ENCODE measurements at regions not wholly inside any gene's neighbourhood (a gene's known extent, or its start where the extent isn't known, plus 50 kb on each side); places are given as distances from the start of the nearest gene placed in this dataset.

GRCh38 chr7:89908736-89909135, 245.5 kb upstream of the STEAP1 start:
- ATAC-seq (replicated peaks in 1 of 2) (no peak), DNase-seq (no peak)
- H3K27ac Mint-ChIP-seq = no peak overlapping the region
- H3K4me3 Mint-ChIP-seq = no peak overlapping the region
- H3K4me1 Mint-ChIP-seq (ENCODE audit: low read depth) = no peaks in the 10 kb centered on the region
- peaks cover 1 to 2% of the 10 kb centered on the region in 2 donors for H3K9me3 Mint-ChIP-seq
- no peaks in the 10 kb centered on the region for H3K27me3 Mint-ChIP-seq (ENCODE audit: low read depth)
- H3K36me3 Mint-ChIP-seq (ENCODE audit: insufficient read depth in 2 of 2) = no peaks in the 10 kb centered on the region

GRCh38 chr7:89914711-89915110, 239.6 kb upstream of the STEAP1 start:
- no peak for DNase-seq
- Mint-ChIP-seq H3K27ac (no peak overlapping the region), H3K4me3 (no peak overlapping the region), H3K36me3 (ENCODE audit: insufficient read depth in 2 of 2) (no peaks in the 10 kb centered on the region), H3K4me1 (ENCODE audit: low read depth) (no peaks in the 10 kb centered on the region), H3K9me3 (no peaks in the 10 kb centered on the region), H3K27me3 (ENCODE audit: low read depth) (no peaks in the 10 kb centered on the region)
- no peak for ATAC-seq (replicated peaks in 1 of 2)

GRCh38 chr7:89926194-89926593, 228.1 kb upstream of the STEAP1 start:
- Mint-ChIP-seq H3K27ac (no peak overlapping the region), H3K4me3 (no peak overlapping the region), H3K27me3 (ENCODE audit: low read depth) (peaks cover 5% of the 10 kb centered on the region), H3K9me3 (peaks cover 3% of the 10 kb centered on the region in 2 donors), H3K36me3 (ENCODE audit: insufficient read depth in 2 of 2) (no peaks in the 10 kb centered on the region), H3K4me1 (ENCODE audit: low read depth) (no peaks in the 10 kb centered on the region)
- ATAC-seq (replicated peaks in 1 of 2) (no peak), DNase-seq (no peak)

- Mint-ChIP-seq H3K4me3 (no peak overlapping the region), H3K27ac (no peak overlapping the region), H3K27me3 (ENCODE audit: low read depth) (peaks cover 5% of the 10 kb centered on the region), H3K4me1 (ENCODE audit: low read depth) (no peaks in the 10 kb centered on the region), H3K36me3 (ENCODE audit: insufficient read depth in 2 of 2) (no peaks in the 10 kb centered on the region), H3K9me3 (peaks cover 3% of the 10 kb centered on the region in 2 donors)
- ATAC-seq (replicated peaks in 1 of 2) = no peak
- DNase-seq = no peak
Observed at GRCh38 chr7:89926701-89927100, 227.6 kb upstream of the STEAP1 start.

- Mint-ChIP-seq H3K4me1 (ENCODE audit: low read depth) (no peaks in the 10 kb centered on the region), H3K4me3 (no peak overlapping the region), H3K36me3 (ENCODE audit: insufficient read depth in 2 of 2) (no peaks in the 10 kb centered on the region), H3K9me3 (peaks cover 3% of the 10 kb centered on the region in 2 donors), H3K27ac (no peak overlapping the region), H3K27me3 (ENCODE audit: low read depth) (peaks cover 5% of the 10 kb centered on the region)
- no peak for DNase-seq
- ATAC-seq (replicated peaks in 1 of 2) = no peak
Observed at GRCh38 chr7:89927762-89928161, 226.5 kb upstream of the STEAP1 start.

GRCh38 chr7:89928451-89928850, 225.8 kb upstream of the STEAP1 start:
- Mint-ChIP-seq H3K4me3 (no peak overlapping the region), H3K9me3 (peaks cover 3% of the 10 kb centered on the region in 2 donors), H3K4me1 (ENCODE audit: low read depth) (no peaks in the 10 kb centered on the region), H3K27me3 (ENCODE audit: low read depth) (peaks cover 5% of the 10 kb centered on the region), H3K36me3 (ENCODE audit: insufficient read depth in 2 of 2) (no peaks in the 10 kb centered on the region), H3K27ac (no peak overlapping the region)
- no peak for ATAC-seq (replicated peaks in 1 of 2)
- no peak for DNase-seq

GRCh38 chr7:89934101-89934500, 220.2 kb upstream of the STEAP1 start:
- peaks cover 3% of the 10 kb centered on the region in 2 donors for H3K9me3 Mint-ChIP-seq
- no peak overlapping the region for H3K27ac Mint-ChIP-seq
- H3K4me3 Mint-ChIP-seq = no peak overlapping the region
- DNase-seq (no peak), ATAC-seq (replicated peaks in 1 of 2) (no peak)
- no peaks in the 10 kb centered on the region for H3K36me3 Mint-ChIP-seq (ENCODE audit: insufficient read depth in 2 of 2)
- peaks cover 5% of the 10 kb centered on the region for H3K27me3 Mint-ChIP-seq (ENCODE audit: low read depth)
- H3K4me1 Mint-ChIP-seq (ENCODE audit: low read depth) = no peaks in the 10 kb centered on the region

GRCh38 chr7:89943525-89944050, 210.7 kb upstream of the STEAP1 start:
- H3K9me3 Mint-ChIP-seq = peaks cover 0 to 5% of the 10 kb centered on the region in 2 donors
- H3K36me3 Mint-ChIP-seq (ENCODE audit: insufficient read depth in 2 of 2) = no peaks in the 10 kb centered on the region
- DNase-seq (no peak), ATAC-seq (replicated peaks in 1 of 2) (no peak)
- H3K27ac Mint-ChIP-seq = no peak overlapping the region
- no peaks in the 10 kb centered on the region for H3K27me3 Mint-ChIP-seq (ENCODE audit: low read depth)
- no peaks in the 10 kb centered on the region for H3K4me1 Mint-ChIP-seq (ENCODE audit: low read depth)
- H3K4me3 Mint-ChIP-seq = no peak overlapping the region

- H3K9me3 Mint-ChIP-seq = peaks cover 5 to 9% of the 10 kb centered on the region in 2 donors
- H3K4me3 Mint-ChIP-seq = no peak overlapping the region
- H3K36me3 Mint-ChIP-seq (ENCODE audit: insufficient read depth in 2 of 2) = no peaks in the 10 kb centered on the region
- H3K4me1 Mint-ChIP-seq (ENCODE audit: low read depth) = no peaks in the 10 kb centered on the region
- DNase-seq (no peak), ATAC-seq (replicated peaks in 1 of 2) (no peak)
- no peak overlapping the region for H3K27ac Mint-ChIP-seq
- no peaks in the 10 kb centered on the region for H3K27me3 Mint-ChIP-seq (ENCODE audit: low read depth)
Observed at GRCh38 chr7:89958525-89959068, 195.7 kb upstream of the STEAP1 start.

GRCh38 chr7:89966067-89966664, 188.1 kb upstream of the STEAP1 start:
- Mint-ChIP-seq H3K36me3 (ENCODE audit: insufficient read depth in 2 of 2) (no peaks in the 10 kb centered on the region), H3K27me3 (ENCODE audit: low read depth) (no peaks in the 10 kb centered on the region)

GRCh38 chr7:89975577-89975976, 178.7 kb upstream of the STEAP1 start:
- Mint-ChIP-seq H3K4me3 (no peak overlapping the region), H3K9me3 (no peaks in the 10 kb centered on the region), H3K36me3 (ENCODE audit: insufficient read depth in 2 of 2) (no peaks in the 10 kb centered on the region), H3K27ac (no peak overlapping the region), H3K4me1 (ENCODE audit: low read depth) (no peaks in the 10 kb centered on the region), H3K27me3 (ENCODE audit: low read depth) (no peaks in the 10 kb centered on the region)
- ATAC-seq (replicated peaks in 1 of 2) (no peak), DNase-seq (no peak)

More at GRCh38 chr7:89966067-89966664, 188.1 kb upstream of the STEAP1 start:
- Mint-ChIP-seq H3K9me3 (peaks cover 4 to 5% of the 10 kb centered on the region in 2 donors), H3K27ac (no peak overlapping the region), H3K4me1 (ENCODE audit: low read depth) (no peaks in the 10 kb centered on the region), H3K4me3 (no peak overlapping the region)
- DNase-seq (no peak), ATAC-seq (replicated peaks in 1 of 2) (no peak)

GRCh38 chr7:89987665-89988064, 166.6 kb upstream of the STEAP1 start:
- Mint-ChIP-seq H3K4me3 (no peak overlapping the region), H3K36me3 (ENCODE audit: insufficient read depth in 2 of 2) (no peaks in the 10 kb centered on the region), H3K4me1 (ENCODE audit: low read depth) (no peaks in the 10 kb centered on the region), H3K9me3 (peaks cover 5% of the 10 kb centered on the region in 2 donors), H3K27me3 (ENCODE audit: low read depth) (no peaks in the 10 kb centered on the region), H3K27ac (no peak overlapping the region)
- no peak for ATAC-seq (replicated peaks in 1 of 2)
- no peak for DNase-seq

GRCh38 chr7:89988074-89988473, 166.2 kb upstream of the STEAP1 start:
- DNase-seq (no peak), ATAC-seq (replicated peaks in 1 of 2) (no peak)
- Mint-ChIP-seq H3K27me3 (ENCODE audit: low read depth) (no peaks in the 10 kb centered on the region), H3K4me1 (ENCODE audit: low read depth) (no peaks in the 10 kb centered on the region), H3K27ac (no peak overlapping the region), H3K36me3 (ENCODE audit: insufficient read depth in 2 of 2) (no peaks in the 10 kb centered on the region), H3K4me3 (no peak overlapping the region), H3K9me3 (peaks cover 5% of the 10 kb centered on the region in 2 donors)

GRCh38 chr7:89989454-89989853, 164.8 kb upstream of the STEAP1 start:
- no peak for ATAC-seq (replicated peaks in 1 of 2)
- DNase-seq = no peak
- H3K4me1 Mint-ChIP-seq (ENCODE audit: low read depth) = no peaks in the 10 kb centered on the region
- no peak overlapping the region for H3K27ac Mint-ChIP-seq
- H3K9me3 Mint-ChIP-seq = peaks cover 2 to 5% of the 10 kb centered on the region in 2 donors
- H3K36me3 Mint-ChIP-seq (ENCODE audit: insufficient read depth in 2 of 2) = no peaks in the 10 kb centered on the region
- H3K4me3 Mint-ChIP-seq = no peak overlapping the region
- H3K27me3 Mint-ChIP-seq (ENCODE audit: low read depth) = no peaks in the 10 kb centered on the region

All from activated T-cell treated with anti-CD3 and anti-CD28 coated beads, Interleukin-2, amount 50 U/mL, for 72 hours (primary cell).